ENCODE measurements at regions not wholly inside any gene's neighbourhood (a gene's known extent, or its start where the extent isn't known, plus 50 kb on each side); places are given as distances from the start of the nearest gene placed in this dataset.
"Not testable (repeated sequence)": the region's sequence is repeated elsewhere in the genome, so short reads cannot be mapped to it uniquely, and the experiment has no call there.

DNA sequence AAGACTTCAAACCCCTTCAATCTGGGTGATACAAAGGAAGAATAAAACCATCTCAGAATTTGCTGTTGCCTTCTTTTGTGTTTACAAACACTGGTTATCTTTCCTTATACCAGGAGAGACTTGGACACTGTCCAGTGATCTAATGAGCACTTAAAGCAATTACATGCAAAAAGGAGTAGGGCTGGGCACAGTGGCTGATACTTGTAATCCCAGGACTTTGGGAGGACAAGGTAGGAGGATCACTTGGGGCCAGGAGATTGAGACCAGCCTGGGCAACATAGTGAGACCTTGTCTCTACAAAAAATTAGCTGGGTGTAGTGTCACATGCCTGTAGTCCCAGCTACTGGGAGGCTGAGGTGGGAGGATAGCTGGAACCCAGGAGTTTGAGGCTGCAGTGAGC, 95.7 kb upstream of the DRD5 start:
- Histone ChIP-seq H3K27ac (replicated peaks in 1 of 4) (no peak overlapping the region), H3K27me3 (peaks cover 0 to under 1% (median 0%) of the 10 kb centered on the region in 4 donors), H3K4me3 (no peak overlapping the region), H3K36me3 (no peaks in the 10 kb centered on the region), H3K4me1 (peaks cover 0 to 4% (median 1%) of the 10 kb centered on the region in 4 donors), H3K9me3 (no peaks in the 10 kb centered on the region)
- intact Hi-C loops (cut with DNase I): no loop called here
- no peak for DNase-seq (ENCODE audit: extremely low spot score)
- TF ChIP-seq, protein P1, sequence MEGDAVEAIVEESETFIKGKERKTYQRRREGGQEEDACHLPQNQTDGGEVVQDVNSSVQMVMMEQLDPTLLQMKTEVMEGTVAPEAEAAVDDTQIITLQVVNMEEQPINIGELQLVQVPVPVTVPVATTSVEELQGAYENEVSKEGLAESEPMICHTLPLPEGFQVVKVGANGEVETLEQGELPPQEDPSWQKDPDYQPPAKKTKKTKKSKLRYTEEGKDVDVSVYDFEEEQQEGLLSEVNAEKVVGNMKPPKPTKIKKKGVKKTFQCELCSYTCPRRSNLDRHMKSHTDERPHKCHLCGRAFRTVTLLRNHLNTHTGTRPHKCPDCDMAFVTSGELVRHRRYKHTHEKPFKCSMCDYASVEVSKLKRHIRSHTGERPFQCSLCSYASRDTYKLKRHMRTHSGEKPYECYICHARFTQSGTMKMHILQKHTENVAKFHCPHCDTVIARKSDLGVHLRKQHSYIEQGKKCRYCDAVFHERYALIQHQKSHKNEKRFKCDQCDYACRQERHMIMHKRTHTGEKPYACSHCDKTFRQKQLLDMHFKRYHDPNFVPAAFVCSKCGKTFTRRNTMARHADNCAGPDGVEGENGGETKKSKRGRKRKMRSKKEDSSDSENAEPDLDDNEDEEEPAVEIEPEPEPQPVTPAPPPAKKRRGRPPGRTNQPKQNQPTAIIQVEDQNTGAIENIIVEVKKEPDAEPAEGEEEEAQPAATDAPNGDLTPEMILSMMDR (IDR thresholded peaks at IDR 0.05): no peak
- no peak for TF ChIP-seq POLR2AphosphoS5 (IDR thresholded peaks at IDR 0.05)
- no peak for TF ChIP-seq EP300 (IDR thresholded peaks at IDR 0.05)
- no peak for TF ChIP-seq POLR2A (IDR thresholded peaks at IDR 0.05; ENCODE audit: low read depth)

DNA sequence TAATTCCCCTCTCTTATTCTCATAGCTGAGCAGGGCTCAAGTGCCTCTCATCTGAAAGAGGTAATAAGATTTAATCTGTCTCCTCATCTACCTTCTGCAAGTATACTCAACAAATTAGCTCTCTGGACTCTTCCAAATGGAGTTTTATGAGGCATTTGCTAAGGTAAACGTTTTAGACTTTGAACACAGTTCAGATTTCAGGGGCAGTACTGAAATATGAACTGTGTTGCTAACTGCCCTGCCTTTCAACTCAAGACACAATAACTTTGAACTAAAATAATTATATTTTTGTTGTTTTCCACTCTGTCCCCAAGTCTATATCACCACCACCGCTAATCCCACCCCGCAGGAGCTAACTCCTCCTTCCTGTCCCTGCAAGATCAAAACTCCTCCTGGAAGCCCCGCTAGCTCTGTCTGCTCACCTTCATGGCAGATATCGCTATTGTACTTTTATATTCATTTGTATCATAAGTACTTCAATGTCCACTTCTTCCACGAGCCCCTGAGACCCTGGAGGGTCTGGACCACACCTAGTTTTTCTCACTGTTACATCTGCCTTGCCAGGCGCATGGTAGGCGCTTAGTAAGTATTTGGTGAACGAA, 90.7 kb upstream of the DRD5 start:
- H3K27me3 ChIP-seq; intact Hi-C loops (cut with DNase I); H3K36me3 ChIP-seq; H3K4me1 ChIP-seq; DNase-seq (ENCODE audit: extremely low spot score); H3K9me3 ChIP-seq: not testable (repeated sequence)
- Histone ChIP-seq H3K4me3 (peak overlapping the region; percentile 56 to 66 (median 63)), H3K27ac (replicated peaks in 1 of 4) (peak overlapping the region; percentile 76 to 86 (median 80))
- WGBS: 24% methylated on average over 9 of the region's 9 CpGs

DNA sequence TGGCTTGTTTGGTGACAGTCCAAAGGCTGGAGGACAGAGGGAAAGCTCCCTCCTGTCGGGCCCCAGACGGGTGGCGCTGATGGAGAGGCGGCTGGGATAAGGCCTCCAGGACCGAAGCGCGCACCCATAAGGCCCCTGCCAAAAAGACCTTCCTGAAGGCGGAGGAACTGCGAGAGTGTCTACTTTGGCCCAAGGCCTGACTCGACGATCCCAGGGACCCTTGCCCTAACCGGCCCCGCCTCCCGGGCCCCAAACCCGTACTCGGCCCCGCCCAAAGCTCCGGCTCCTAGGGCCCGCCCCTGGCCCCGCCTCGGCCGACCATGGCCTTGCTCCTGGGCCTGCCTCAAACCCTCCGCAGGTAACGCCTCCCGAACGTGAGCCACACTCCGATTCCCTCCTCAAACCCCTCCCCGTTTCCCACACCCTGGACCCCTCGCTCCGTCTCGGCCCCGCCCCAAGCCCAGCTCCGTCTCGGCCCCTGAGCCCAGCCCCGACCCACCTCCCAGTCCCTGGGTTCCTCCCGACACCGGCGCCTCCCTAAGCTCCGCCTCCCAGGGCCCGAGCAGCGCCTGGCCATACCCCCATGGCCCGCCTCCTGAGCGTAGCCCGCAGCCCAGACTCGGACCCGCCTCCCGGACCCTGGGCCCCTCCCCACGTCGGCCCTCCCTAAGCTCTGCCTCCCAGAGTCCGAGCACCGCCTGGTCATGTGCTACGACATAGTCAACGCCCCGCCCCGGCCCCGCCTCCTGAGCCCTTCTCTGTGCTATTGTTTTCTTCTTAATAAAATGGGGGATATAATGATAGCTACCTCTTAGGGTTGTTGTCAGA, 90.0 kb upstream of the DRD5 start:
- Histone ChIP-seq H3K4me3 (peak overlapping the region; percentile 56 to 66 (median 63)), H3K36me3 (no peaks in the 10 kb centered on the region), H3K4me1 (peaks cover 0 to 8% (median 6%) of the 10 kb centered on the region in 4 donors), H3K9me3 (no peaks in the 10 kb centered on the region), H3K27ac (replicated peaks in 1 of 4) (peak overlapping the region; percentile 76 to 86 (median 80)), H3K27me3 (no peaks in the 10 kb centered on the region)
- intact Hi-C loops (cut with DNase I): no loop called here
- under 1% methylated on average over 23 of the region's 56 CpGs for WGBS
- TF ChIP-seq EP300 (IDR thresholded peaks at IDR 0.05) (no peak), POLR2AphosphoS5 (IDR thresholded peaks at IDR 0.05) (peak; percentile 18 to 48), POLR2A (IDR thresholded peaks at IDR 0.05; ENCODE audit: low read depth) (no peak)
- TF ChIP-seq, protein P1 (IDR thresholded peaks at IDR 0.05): no peak
- DNase-seq (ENCODE audit: extremely low spot score): peak; percentile 99

DNA sequence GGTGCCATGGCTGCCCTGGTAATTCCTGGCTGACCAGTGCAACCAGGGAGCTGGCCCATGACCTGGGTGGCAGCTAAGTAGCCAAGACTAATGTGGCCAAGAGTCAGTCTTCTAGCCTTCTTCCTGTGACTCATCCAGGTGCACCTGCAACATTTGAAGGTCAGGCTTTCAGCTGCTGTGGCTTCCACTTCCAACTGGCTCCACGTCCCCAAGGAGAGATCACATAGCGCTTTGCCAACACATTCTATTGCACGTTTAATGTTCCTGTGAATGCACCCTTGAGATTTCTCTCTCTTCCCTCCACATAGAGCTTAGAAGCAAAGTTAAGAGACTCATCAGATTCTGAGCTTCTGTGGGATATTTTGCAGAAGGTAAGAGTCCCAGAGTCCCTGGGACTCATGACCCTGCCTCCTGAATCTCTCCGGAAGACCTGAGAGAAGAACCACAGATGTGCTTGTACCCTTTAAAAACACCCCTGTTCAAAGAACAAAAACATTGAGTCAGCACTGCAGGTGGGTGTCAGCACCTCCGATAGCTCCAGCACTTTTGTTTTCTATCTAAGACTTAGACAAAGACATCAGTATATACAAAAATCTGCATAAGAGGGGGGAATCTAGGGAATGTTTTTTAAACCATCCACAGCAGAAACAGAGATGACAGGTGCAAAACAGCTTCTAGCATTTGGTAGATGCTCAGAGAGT, 88.5 kb upstream of the DRD5 start:
- WGBS: 65% methylated on average over 5 of the region's 5 CpGs
- intact Hi-C loops (cut with DNase I); H3K4me1 ChIP-seq; H3K9me3 ChIP-seq; H3K27me3 ChIP-seq; H3K27ac ChIP-seq (replicated peaks in 1 of 4); DNase-seq (ENCODE audit: extremely low spot score); H3K4me3 ChIP-seq; H3K36me3 ChIP-seq: not testable (repeated sequence)

DNA sequence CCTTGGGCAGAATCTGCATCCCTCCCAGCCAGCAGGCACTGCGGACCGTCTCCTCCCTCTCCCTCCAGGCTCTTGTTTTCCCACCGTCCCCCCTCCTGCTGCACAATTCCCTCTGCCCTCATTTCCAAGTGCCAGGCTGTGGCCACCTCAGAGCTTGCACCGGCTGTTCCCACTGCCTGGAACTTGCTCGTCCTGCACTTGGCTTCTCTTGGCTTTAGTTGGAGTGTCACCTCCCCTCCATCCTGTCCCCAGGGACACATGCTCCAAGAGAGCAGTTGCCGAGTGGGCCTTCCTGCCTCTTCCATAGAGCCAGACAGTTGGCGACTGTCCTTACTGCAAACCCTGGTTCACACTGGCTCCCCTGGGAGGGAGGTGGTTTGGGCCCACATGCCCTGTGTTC, 87.0 kb upstream of the DRD5 start:
- H3K36me3 ChIP-seq; intact Hi-C loops (cut with DNase I); H3K9me3 ChIP-seq; H3K27me3 ChIP-seq; H3K27ac ChIP-seq (replicated peaks in 1 of 4); H3K4me3 ChIP-seq; DNase-seq (ENCODE audit: extremely low spot score); H3K4me1 ChIP-seq: not testable (repeated sequence)
- 85% methylated on average over 5 of the region's 7 CpGs for WGBS

DNA sequence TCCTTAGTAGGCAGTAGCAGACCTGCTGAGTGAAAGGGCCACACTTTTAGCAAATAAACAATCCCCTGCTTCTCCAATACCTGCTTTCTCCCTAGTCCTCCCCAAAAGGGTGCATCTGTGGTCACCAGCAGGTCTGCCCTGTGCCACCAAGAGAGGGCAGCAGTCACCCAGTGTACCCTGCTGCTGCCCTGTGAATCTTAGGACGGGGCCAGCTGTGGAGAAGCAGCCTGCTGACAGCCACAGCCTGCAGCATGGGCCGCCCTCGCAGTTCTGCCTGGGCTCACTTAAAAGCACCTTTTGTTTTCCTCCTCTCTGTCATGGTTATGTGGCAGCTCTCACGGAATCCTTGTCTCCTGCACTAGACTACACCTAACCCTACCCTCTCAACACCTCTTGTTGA, 85.4 kb upstream of the DRD5 start:
- intact Hi-C loops (cut with DNase I); DNase-seq (ENCODE audit: extremely low spot score); H3K4me1 ChIP-seq; H3K4me3 ChIP-seq; H3K9me3 ChIP-seq; H3K36me3 ChIP-seq; H3K27ac ChIP-seq (replicated peaks in 1 of 4); H3K27me3 ChIP-seq: not testable (repeated sequence)
- TF ChIP-seq, protein P1 (IDR thresholded peaks at IDR 0.05): peak in 2 of 3 experiments; percentile 9 to 28
- WGBS: 50% methylated on average over 3 of the region's 4 CpGs

DNA sequence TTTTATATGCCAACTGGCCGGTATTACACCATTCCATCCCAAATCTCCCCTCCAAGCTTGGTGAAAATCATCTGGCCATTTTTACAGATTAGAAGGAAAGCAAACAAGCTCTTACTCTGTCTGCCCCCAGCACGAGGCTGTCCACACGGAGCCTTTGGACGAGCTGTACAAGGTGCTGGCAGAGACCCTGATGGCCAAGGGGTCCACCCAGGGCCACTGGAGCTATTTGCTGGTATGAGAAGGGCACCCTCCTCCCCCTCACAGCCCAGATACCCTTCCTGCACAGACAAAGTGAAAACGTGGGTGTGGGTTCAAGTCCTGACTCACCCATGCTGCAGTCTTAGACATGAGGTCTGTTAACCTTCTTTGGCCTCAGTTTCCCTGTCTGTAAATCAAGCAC, 84.9 kb upstream of the DRD5 start:
- H3K27ac ChIP-seq (replicated peaks in 1 of 4); intact Hi-C loops (cut with DNase I); H3K4me1 ChIP-seq; H3K36me3 ChIP-seq; H3K4me3 ChIP-seq; H3K9me3 ChIP-seq; H3K27me3 ChIP-seq; DNase-seq (ENCODE audit: extremely low spot score): not testable (repeated sequence)
- WGBS: 94% methylated on average over 5 of the region's 5 CpGs

DNA sequence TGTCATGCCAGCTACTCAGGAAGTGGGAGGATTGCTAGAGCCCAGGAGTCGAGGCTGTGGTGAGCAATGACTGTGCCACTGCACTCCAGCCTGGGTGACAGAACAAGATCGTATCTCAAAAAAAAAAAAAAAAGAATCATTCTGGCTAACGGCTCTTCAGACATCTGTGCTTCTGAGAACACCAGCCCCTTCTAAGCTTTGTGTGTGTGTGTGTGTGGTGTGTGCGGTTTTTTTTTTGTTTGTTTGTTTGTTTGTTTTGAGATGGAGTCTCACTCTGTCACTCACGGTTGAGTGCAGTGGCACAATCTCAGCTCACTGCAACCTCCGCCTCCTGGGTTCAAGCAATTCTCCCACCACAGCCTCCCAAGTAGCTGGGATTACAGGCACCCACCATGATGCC, 79.4 kb upstream of the DRD5 start:
- WGBS: 79% methylated on average over 6 of the region's 6 CpGs
- not testable (repeated sequence) for H3K4me1 ChIP-seq

DNA sequence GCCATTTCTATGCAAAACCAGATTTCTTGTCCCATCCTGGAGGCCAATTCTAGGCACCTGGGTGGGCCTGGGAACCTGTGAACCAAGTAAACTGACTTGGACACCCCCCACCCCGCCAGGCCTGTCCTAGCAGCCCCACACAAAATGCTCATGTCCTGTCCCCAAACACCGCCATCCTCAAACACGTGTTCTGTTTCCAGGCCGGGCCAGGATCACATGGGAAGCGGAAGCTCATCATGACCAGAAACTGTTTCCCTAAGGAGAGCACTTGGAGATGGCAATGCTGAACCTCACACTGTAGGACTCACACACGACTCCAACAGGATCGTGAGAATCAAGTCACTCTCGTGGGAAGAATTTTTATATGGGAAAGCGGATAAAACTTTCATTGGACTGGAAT, 78.7 kb upstream of the DRD5 start:
- intact Hi-C loops (cut with DNase I); H3K36me3 ChIP-seq; DNase-seq (ENCODE audit: extremely low spot score); H3K9me3 ChIP-seq; H3K4me1 ChIP-seq; H3K27ac ChIP-seq (replicated peaks in 1 of 4); H3K4me3 ChIP-seq; H3K27me3 ChIP-seq: not testable (repeated sequence)
- 91% methylated on average over 9 of the region's 9 CpGs for WGBS

More for the DNA sequence above, 79.4 kb upstream of the DRD5 start:
- H3K27ac ChIP-seq (replicated peaks in 1 of 4); H3K4me3 ChIP-seq; H3K36me3 ChIP-seq; DNase-seq (ENCODE audit: extremely low spot score); intact Hi-C loops (cut with DNase I); H3K9me3 ChIP-seq; H3K27me3 ChIP-seq: not testable (repeated sequence)
